ENCODE measurements at regions not wholly inside any gene's neighbourhood (a gene's known extent, or its start where the extent isn't known, plus 50 kb on each side); places are given as distances from the start of the nearest gene placed in this dataset.

GRCh38 chr4:122005064-122005755 is 53.4 kb upstream of the TRPC3 start:
- H3K4me1 ChIP-seq (replicated peaks in 1 of 2) = no peaks in the 10 kb centered on the region
- no peak overlapping the region for H3K4me3 ChIP-seq
- DNase-seq = no peak
- H3K9me3 ChIP-seq (replicated peaks in 1 of 3) = no peaks in the 10 kb centered on the region
- intact Hi-C loops (cut with DNase I) = no loop called here
- H3K36me3 ChIP-seq (replicated peaks in 1 of 2) = no peaks in the 10 kb centered on the region
- no peaks in the 10 kb centered on the region for H3K27me3 ChIP-seq
- 82 to 84% (median 82%) methylated on average over 8 of the region's 8 CpGs for WGBS, 4 donors
- TF ChIP-seq CTCF (IDR thresholded peaks at IDR 0.05) = no peak
- TF ChIP-seq POLR2A (IDR thresholded peaks at IDR 0.05) = no peak
- no peak overlapping the region for H3K27ac ChIP-seq

- Histone ChIP-seq H3K4me3 (no peak overlapping the region), H3K27me3 (peaks cover 4% of the 10 kb centered on the region), H3K4me1 (replicated peaks in 1 of 2) (no peaks in the 10 kb centered on the region), H3K27ac (no peak overlapping the region), H3K9me3 (replicated peaks in 1 of 3) (no peaks in the 10 kb centered on the region), H3K36me3 (replicated peaks in 1 of 2) (no peaks in the 10 kb centered on the region)
- TF ChIP-seq POLR2A (IDR thresholded peaks at IDR 0.05) = no peak
- TF ChIP-seq CTCF (IDR thresholded peaks at IDR 0.05) = peak in 4 of 6 experiments; percentile 18 to 30 (median 27)
- WGBS, 4 donors = 76 to 86% (median 83%) methylated on average over 4 to 7 of the region's 7 CpGs
- intact Hi-C loops (cut with DNase I) = no loop called here
- peak in 2 of 7 donors; percentile 2 to 51 for DNase-seq
Measured at GRCh38 chr4:122003335-122003734, 51.5 kb upstream of the TRPC3 start.
